ENCODE measurements at regions not wholly inside any gene's neighbourhood (a gene's known extent, or its start where the extent isn't known, plus 50 kb on each side); places are given as distances from the start of the nearest gene placed in this dataset.
"Not testable (repeated sequence)": the region's sequence is repeated elsewhere in the genome, so short reads cannot be mapped to it uniquely, and the experiment has no call there.

- H3K27me3 Mint-ChIP-seq (ENCODE audit: low read depth): peaks cover 5% of the 10 kb centered on the region
- DNase-seq (no peak), ATAC-seq (no peak)
- no peak overlapping the region for H3K4me3 Mint-ChIP-seq
- H3K4me1 Mint-ChIP-seq (ENCODE audit: low read depth): no peaks in the 10 kb centered on the region
- H3K36me3 Mint-ChIP-seq (ENCODE audit: insufficient read depth): no peaks in the 10 kb centered on the region
- no peaks in the 10 kb centered on the region for H3K9me3 Mint-ChIP-seq
Measured at GRCh38 chr18:2146092-2146491, 425.2 kb downstream of the METTL4 start.

- no peaks in the 10 kb centered on the region for H3K4me1 Mint-ChIP-seq (ENCODE audit: low read depth)
Measured at GRCh38 chr18:2146754-2147153, 424.6 kb downstream of the METTL4 start.

GRCh38 chr18:2147476-2148230 lies 423.7 kb downstream of the METTL4 start:
- Mint-ChIP-seq H3K9me3 (no peaks in the 10 kb centered on the region), H3K4me3 (no peak overlapping the region), H3K4me1 (ENCODE audit: low read depth) (no peaks in the 10 kb centered on the region), H3K36me3 (ENCODE audit: insufficient read depth) (no peaks in the 10 kb centered on the region), H3K27me3 (ENCODE audit: low read depth) (peaks cover 2% of the 10 kb centered on the region)
- ATAC-seq (no peak), DNase-seq (no peak)

More at GRCh38 chr18:2146754-2147153, 424.6 kb downstream of the METTL4 start:
- Mint-ChIP-seq H3K27me3 (ENCODE audit: low read depth) (peaks cover 2% of the 10 kb centered on the region), H3K36me3 (ENCODE audit: insufficient read depth) (no peaks in the 10 kb centered on the region), H3K9me3 (no peaks in the 10 kb centered on the region), H3K4me3 (no peak overlapping the region)
- DNase-seq: no peak
- ATAC-seq: no peak

DNA sequence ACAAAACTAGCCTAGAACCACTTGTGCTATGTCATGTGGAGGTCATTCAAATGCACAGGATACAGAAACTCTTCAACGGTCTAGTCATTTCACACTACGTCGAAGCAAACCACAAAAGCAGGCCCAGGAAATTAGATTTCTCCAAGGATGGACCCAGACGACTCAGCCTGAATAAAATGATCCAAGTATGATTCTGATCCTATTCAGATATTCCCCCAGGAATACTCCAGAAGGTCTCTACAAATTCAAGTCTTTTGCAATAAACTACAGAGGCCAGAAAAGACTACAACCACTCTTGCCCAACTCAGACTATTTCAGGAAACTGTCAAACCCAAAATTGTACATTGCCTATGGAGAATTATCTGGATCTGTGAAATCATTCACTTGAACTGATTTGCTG lies 422.5 kb downstream of the METTL4 start:
- no peak overlapping the region for H3K4me3 Mint-ChIP-seq
- no peaks in the 10 kb centered on the region for H3K36me3 Mint-ChIP-seq (ENCODE audit: insufficient read depth)
- DNase-seq (no peak), ATAC-seq (no peak)
- H3K4me1 Mint-ChIP-seq (ENCODE audit: low read depth): no peaks in the 10 kb centered on the region
- peaks cover 2% of the 10 kb centered on the region for H3K27me3 Mint-ChIP-seq (ENCODE audit: low read depth)
- no peaks in the 10 kb centered on the region for H3K9me3 Mint-ChIP-seq

DNA sequence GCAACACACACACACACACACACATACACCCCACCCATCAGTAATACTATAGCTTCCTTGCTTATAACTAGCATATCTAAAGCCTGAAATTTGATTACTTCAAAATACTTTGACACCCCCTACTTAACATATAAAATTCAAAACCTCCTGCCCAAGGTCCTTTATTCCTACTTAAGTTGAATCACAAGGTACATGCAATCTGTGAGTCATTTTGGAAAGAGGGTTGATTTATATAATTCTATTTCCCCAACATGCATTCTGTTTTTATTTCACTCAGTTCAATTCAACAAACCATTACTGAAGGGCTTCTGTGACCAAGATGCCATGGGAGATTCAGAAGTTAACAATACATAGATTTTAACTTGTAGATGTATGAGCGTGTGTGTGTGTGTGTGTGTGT lies 420.7 kb downstream of the METTL4 start:
- Mint-ChIP-seq H3K27me3 (ENCODE audit: low read depth) (peaks cover 2% of the 10 kb centered on the region), H3K9me3 (no peaks in the 10 kb centered on the region), H3K4me3 (no peak overlapping the region)

GRCh38 chr18:2154278-2154677 lies 417.0 kb downstream of the METTL4 start:
- DNase-seq: no peak
- no peaks in the 10 kb centered on the region for H3K9me3 Mint-ChIP-seq
- no peaks in the 10 kb centered on the region for H3K36me3 Mint-ChIP-seq (ENCODE audit: insufficient read depth)
- no peak overlapping the region for H3K4me3 Mint-ChIP-seq
- ATAC-seq: no peak
- no peaks in the 10 kb centered on the region for H3K27me3 Mint-ChIP-seq (ENCODE audit: low read depth)
- H3K4me1 Mint-ChIP-seq (ENCODE audit: low read depth): no peaks in the 10 kb centered on the region

More for the DNA sequence above, 420.7 kb downstream of the METTL4 start:
- Mint-ChIP-seq H3K4me1 (ENCODE audit: low read depth) (no peaks in the 10 kb centered on the region), H3K36me3 (ENCODE audit: insufficient read depth) (no peaks in the 10 kb centered on the region)
- DNase-seq (no peak), ATAC-seq (no peak)

GRCh38 chr18:2164644-2165550 lies 406.4 kb downstream of the METTL4 start:
- H3K4me1 Mint-ChIP-seq (ENCODE audit: low read depth): no peaks in the 10 kb centered on the region
- no peak overlapping the region for H3K4me3 Mint-ChIP-seq
- H3K9me3 Mint-ChIP-seq: no peaks in the 10 kb centered on the region
- DNase-seq: no peak
- no peak for ATAC-seq
- no peaks in the 10 kb centered on the region for H3K27me3 Mint-ChIP-seq (ENCODE audit: low read depth)
- no peaks in the 10 kb centered on the region for H3K36me3 Mint-ChIP-seq (ENCODE audit: insufficient read depth)

DNA sequence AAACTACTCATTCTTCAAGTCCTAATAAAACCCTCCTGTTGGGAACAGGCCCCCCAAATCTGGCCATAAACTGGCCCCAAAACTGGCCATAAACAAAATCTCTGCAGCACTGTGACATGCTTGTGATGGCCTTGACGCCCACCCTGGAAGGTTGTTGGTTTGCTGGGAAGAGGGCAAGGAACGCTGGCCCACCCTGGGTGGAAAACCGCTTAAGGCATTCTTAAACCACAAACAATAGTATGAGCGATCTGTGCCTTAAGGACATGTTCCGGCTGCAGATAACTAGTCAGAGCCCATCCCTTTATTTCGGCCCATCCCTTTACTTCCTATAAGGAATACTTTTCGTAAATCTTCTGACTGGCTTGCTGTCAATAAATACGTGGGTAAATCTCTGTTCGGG lies 404.4 kb downstream of the METTL4 start:
- not testable (repeated sequence) for H3K27me3 Mint-ChIP-seq (ENCODE audit: low read depth); ATAC-seq; H3K9me3 Mint-ChIP-seq; DNase-seq; H3K4me1 Mint-ChIP-seq (ENCODE audit: low read depth); H3K36me3 Mint-ChIP-seq (ENCODE audit: insufficient read depth); H3K4me3 Mint-ChIP-seq

DNA sequence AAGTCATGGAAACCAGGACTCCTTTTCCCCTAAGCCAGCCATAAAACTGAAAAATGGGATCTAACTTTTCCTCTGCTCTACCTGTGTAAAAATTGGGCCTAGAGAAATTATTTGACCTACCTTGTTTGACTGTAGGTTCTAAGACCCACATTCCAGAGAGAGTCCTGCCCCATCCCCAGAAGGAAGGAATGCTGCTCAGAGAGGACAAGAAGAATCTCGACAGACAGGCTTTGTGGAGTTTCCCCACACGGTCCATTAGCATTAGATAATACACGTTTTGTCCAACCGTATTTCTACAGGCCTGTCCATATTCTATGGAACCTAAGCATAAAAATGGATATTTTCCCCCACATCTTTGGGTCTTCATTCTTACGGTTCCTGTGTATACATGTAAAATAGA lies 403.3 kb downstream of the METTL4 start:
- Mint-ChIP-seq H3K4me1 (ENCODE audit: low read depth) (no peaks in the 10 kb centered on the region), H3K27me3 (ENCODE audit: low read depth) (no peaks in the 10 kb centered on the region), H3K36me3 (ENCODE audit: insufficient read depth) (no peaks in the 10 kb centered on the region), H3K9me3 (no peaks in the 10 kb centered on the region), H3K4me3 (no peak overlapping the region)
- ATAC-seq: no peak
- no peak for DNase-seq

GRCh38 chr18:2169656-2170055 lies 401.6 kb downstream of the METTL4 start:
- Mint-ChIP-seq H3K4me1 (ENCODE audit: low read depth) (no peaks in the 10 kb centered on the region), H3K9me3 (no peaks in the 10 kb centered on the region), H3K27me3 (ENCODE audit: low read depth) (peaks cover under 1% of the 10 kb centered on the region), H3K4me3 (no peak overlapping the region), H3K36me3 (ENCODE audit: insufficient read depth) (no peaks in the 10 kb centered on the region)
- ATAC-seq (no peak), DNase-seq (no peak)

GRCh38 chr18:2171840-2172625 lies 399.3 kb downstream of the METTL4 start:
- no peaks in the 10 kb centered on the region for H3K4me1 Mint-ChIP-seq (ENCODE audit: low read depth)
- DNase-seq (no peak), ATAC-seq (no peak)
- H3K4me3 Mint-ChIP-seq: no peak overlapping the region
- no peaks in the 10 kb centered on the region for H3K9me3 Mint-ChIP-seq
- peaks cover 2% of the 10 kb centered on the region for H3K27me3 Mint-ChIP-seq (ENCODE audit: low read depth)
- H3K36me3 Mint-ChIP-seq (ENCODE audit: insufficient read depth): no peaks in the 10 kb centered on the region

- no peaks in the 10 kb centered on the region for H3K9me3 Mint-ChIP-seq
- DNase-seq (no peak), ATAC-seq (no peak)
- H3K27me3 Mint-ChIP-seq (ENCODE audit: low read depth): peaks cover 2% of the 10 kb centered on the region
- no peak overlapping the region for H3K4me3 Mint-ChIP-seq
- no peaks in the 10 kb centered on the region for H3K4me1 Mint-ChIP-seq (ENCODE audit: low read depth)
- no peaks in the 10 kb centered on the region for H3K36me3 Mint-ChIP-seq (ENCODE audit: insufficient read depth)
Measured at GRCh38 chr18:2172881-2173280, 398.4 kb downstream of the METTL4 start.

DNA sequence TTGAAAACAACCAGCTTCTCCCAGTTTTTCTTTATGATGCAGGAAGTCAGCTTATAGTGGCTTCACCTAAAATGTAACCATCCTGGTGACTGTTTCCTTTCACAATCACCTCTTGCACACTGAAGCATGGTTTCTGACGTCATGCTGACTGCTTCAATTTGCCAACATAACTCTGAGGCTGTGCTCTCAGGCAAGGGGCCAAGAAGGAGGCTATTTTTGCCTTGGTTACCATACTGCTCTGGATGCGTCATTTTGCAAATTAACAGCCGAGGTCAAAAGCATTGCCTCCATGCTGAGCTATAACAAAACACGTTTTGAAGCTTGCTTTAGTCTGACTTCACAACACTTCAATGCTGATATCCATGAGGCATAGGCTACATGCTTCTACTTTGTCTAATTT lies 397.8 kb downstream of the METTL4 start:
- DNase-seq: no peak
- Mint-ChIP-seq H3K4me1 (ENCODE audit: low read depth) (no peaks in the 10 kb centered on the region), H3K9me3 (no peaks in the 10 kb centered on the region), H3K36me3 (ENCODE audit: insufficient read depth) (no peaks in the 10 kb centered on the region), H3K27me3 (ENCODE audit: low read depth) (peaks cover 2% of the 10 kb centered on the region), H3K4me3 (no peak overlapping the region)
- ATAC-seq: no peak

- Mint-ChIP-seq H3K36me3 (ENCODE audit: insufficient read depth) (no peaks in the 10 kb centered on the region), H3K4me3 (no peak overlapping the region), H3K9me3 (no peaks in the 10 kb centered on the region), H3K27me3 (ENCODE audit: low read depth) (peaks cover 2% of the 10 kb centered on the region), H3K4me1 (ENCODE audit: low read depth) (no peaks in the 10 kb centered on the region)
- DNase-seq (no peak), ATAC-seq (no peak)
Measured at GRCh38 chr18:2178036-2178435, 393.3 kb downstream of the METTL4 start.
